ENCODE measurements at regions not wholly inside any gene's neighbourhood (a gene's known extent, or its start where the extent isn't known, plus 50 kb on each side); places are given as distances from the start of the nearest gene placed in this dataset.

- Histone ChIP-seq H3K27ac (ENCODE audit: extremely low read depth, low read depth, low read length) (no peak overlapping the region), H3K36me3 (ENCODE audit: control insufficient read depth in 2 of 2, insufficient read depth in 1 of 2, low read length in 2 of 2) (no peaks in the 10 kb centered on the region), H3K4me1 (ENCODE audit: control insufficient read depth, insufficient read depth, low read length) (no peaks in the 10 kb centered on the region), H3K9me3 (ENCODE audit: control insufficient read depth, insufficient read depth, low read depth, low read length) (no peaks in the 10 kb centered on the region), H3K4me3 (ENCODE audit: low read depth, low read length) (no peak overlapping the region)
- ChIA-PET POLR2A (no interaction called here), CTCF (no interaction called here)
- TF ChIP-seq PRDM1 (tag by site-specific recombination; IDR thresholded peaks at IDR 0.05): no peak
- TF ChIP-seq ZNF623 (tag by site-specific recombination; IDR thresholded peaks at IDR 0.05): no peak
- no peak for TF ChIP-seq ZNF548 (tag by site-specific recombination; IDR thresholded peaks at IDR 0.05)
- TF ChIP-seq ZNF768 (tag by site-specific recombination; IDR thresholded peaks at IDR 0.05): no peak
- no peak for TF ChIP-seq ZNF837 (tag by site-specific recombination; IDR thresholded peaks at IDR 0.05)
- no peak for TF ChIP-seq ZNF169 (tag by site-specific recombination; IDR thresholded peaks at IDR 0.05)
- no peak for TF ChIP-seq ZBTB10 (tag by site-specific recombination; IDR thresholded peaks at IDR 0.05)
- no peak for TF ChIP-seq BCL6B (tag by site-specific recombination; IDR thresholded peaks at IDR 0.05)
- TF ChIP-seq ZNF155 (tag by site-specific recombination; IDR thresholded peaks at IDR 0.05): no peak
- TF ChIP-seq ZNF580 (tag by site-specific recombination; IDR thresholded peaks at IDR 0.05): no peak
- TF ChIP-seq RBAK (tag by site-specific recombination; IDR thresholded peaks at IDR 0.05): no peak
- TF ChIP-seq, protein P1, sequence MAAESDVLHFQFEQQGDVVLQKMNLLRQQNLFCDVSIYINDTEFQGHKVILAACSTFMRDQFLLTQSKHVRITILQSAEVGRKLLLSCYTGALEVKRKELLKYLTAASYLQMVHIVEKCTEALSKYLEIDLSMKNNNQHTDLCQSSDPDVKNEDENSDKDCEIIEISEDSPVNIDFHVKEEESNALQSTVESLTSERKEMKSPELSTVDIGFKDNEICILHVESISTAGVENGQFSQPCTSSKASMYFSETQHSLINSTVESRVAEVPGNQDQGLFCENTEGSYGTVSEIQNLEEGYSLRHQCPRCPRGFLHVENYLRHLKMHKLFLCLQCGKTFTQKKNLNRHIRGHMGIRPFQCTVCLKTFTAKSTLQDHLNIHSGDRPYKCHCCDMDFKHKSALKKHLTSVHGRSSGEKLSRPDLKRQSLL (tag by site-specific recombination; IDR thresholded peaks at IDR 0.05): no peak
- no peak for TF ChIP-seq ZBTB48 (tag by site-specific recombination; IDR thresholded peaks at IDR 0.05)
- TF ChIP-seq ZNF624 (tag by site-specific recombination; IDR thresholded peaks at IDR 0.05): no peak
- TF ChIP-seq, protein P2, sequence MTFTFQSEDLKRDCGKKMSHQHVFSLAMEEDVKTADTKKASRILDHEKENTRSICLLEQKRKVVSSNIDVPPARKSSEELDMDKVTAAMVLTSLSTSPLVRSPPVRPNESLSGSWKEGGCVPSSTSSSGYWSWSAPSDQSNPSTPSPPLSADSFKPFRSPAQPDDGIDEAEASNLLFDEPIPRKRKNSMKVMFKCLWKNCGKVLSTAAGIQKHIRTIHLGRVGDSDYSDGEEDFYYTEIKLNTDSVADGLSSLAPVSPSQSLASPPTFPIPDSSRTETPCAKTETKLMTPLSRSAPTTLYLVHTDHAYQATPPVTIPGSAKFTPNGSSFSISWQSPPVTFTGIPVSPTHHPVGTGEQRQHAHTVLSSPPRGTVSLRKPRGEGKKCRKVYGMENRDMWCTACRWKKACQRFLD (tag by site-specific recombination; IDR thresholded peaks at IDR 0.05): no peak
- TF ChIP-seq SETDB1 (IDR thresholded peaks at IDR 0.05; ENCODE audit: insufficient read length, low read length): no peak
- no peak for TF ChIP-seq ZNF514 (tag by site-specific recombination; IDR thresholded peaks at IDR 0.05)
- TF ChIP-seq ATF2 (tag by site-specific recombination; IDR thresholded peaks at IDR 0.05; ENCODE audit: low read depth): no peak
Measured at GRCh38 chr6:80676386-80676785, 569.9 kb downstream of the BCKDHB start.

DNA sequence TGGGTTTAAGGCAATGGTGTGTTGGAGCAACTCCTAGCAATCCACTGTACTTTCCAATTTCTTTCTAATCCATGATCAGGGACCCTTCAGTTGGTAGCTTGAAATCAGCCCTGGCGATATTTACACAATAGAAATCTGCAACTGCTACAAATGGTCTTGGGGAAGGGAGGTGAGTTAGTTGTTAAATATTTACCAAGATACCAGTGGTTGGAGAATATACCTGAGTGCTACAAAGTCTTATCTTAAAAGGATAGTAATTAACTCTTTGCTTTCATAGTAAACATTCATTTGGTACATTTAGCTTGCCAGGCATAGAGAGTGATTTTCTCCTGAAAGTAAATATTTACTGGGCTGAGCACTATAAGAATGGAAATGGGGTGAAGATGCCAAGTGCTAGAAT, 568.2 kb downstream of the BCKDHB start:
- H3K27ac ChIP-seq (ENCODE audit: extremely low read depth, low read depth, low read length): no peak overlapping the region
- H3K36me3 ChIP-seq (ENCODE audit: control insufficient read depth in 2 of 2, insufficient read depth in 1 of 2, low read length in 2 of 2): no peaks in the 10 kb centered on the region
- no peaks in the 10 kb centered on the region for H3K9me3 ChIP-seq (ENCODE audit: control insufficient read depth, insufficient read depth, low read depth, low read length)
- H3K4me1 ChIP-seq (ENCODE audit: control insufficient read depth, insufficient read depth, low read length): no peaks in the 10 kb centered on the region
- POLR2A ChIA-PET: no interaction called here
- no peak for TF ChIP-seq ZBTB8A (tag by site-specific recombination; IDR thresholded peaks at IDR 0.05)
- no peak for TF ChIP-seq ZNF239 (tag by site-specific recombination; IDR thresholded peaks at IDR 0.05)
- TF ChIP-seq ZNF560 (tag by site-specific recombination; IDR thresholded peaks at IDR 0.05; ENCODE audit: borderline replicate concordance): no peak
- TF ChIP-seq OSR2 (tag by site-specific recombination; IDR thresholded peaks at IDR 0.05): no peak
- TF ChIP-seq ZNF792 (tag by site-specific recombination; IDR thresholded peaks at IDR 0.05): no peak
- no peak for TF ChIP-seq CTCF (tag by site-specific recombination; IDR thresholded peaks at IDR 0.05)
- TF ChIP-seq ZNF174 (tag by site-specific recombination; IDR thresholded peaks at IDR 0.05): no peak
- no peak for TF ChIP-seq ZNF214 (tag by site-specific recombination; IDR thresholded peaks at IDR 0.05; ENCODE audit: borderline replicate concordance)
- TF ChIP-seq GLIS1 (tag by site-specific recombination; IDR thresholded peaks at IDR 0.05): no peak
- H3K4me3 ChIP-seq (ENCODE audit: low read depth, low read length): no peak overlapping the region
- CTCF ChIA-PET: no interaction called here
